GM23338 (cell line): ENCODE measurements at regions not wholly inside any gene's neighbourhood (a gene's known extent, or its start where the extent isn't known, plus 50 kb on each side); places are given as distances from the start of the nearest gene placed in this dataset.

Experiments used
- ATAC-seq: fragments of 200-7000 bp; cut with Tn5 transposase; 3 replicates; pipeline ENCODE4 v1.9.1; 2020
- DNase-seq: peaks from one replicate; pipeline ENCODE4 v3.0.0-alpha.2; 2015; ENCODE audit warnings: low spot score
- H2AFZ ChIP-seq: fragments of 200-600 bp; sonication (generic); 2 replicates; pipeline ENCODE4 v1.8.0; 2016; ENCODE audit warnings: antibody characterized with exemption, mild to moderate bottlenecking, moderate library complexity
- H3F3A ChIP-seq: fragments of 200-600 bp; sonication (generic); replicated peaks from 2 replicates; pipeline ENCODE4 v1.8.0; 2017; ENCODE audit warnings: antibody characterized with exemption, mixed run types, low read depth
- H3K27ac ChIP-seq: fragments of 200-600 bp; sonication (generic); 2 replicates; pipeline ENCODE4 v1.6.1; 2016; ENCODE audit warnings: low read depth
- H3K27me3 ChIP-seq: fragments of 200-600 bp; sonication (generic); 2 replicates; pipeline ENCODE4 v1.8.0; 2016; ENCODE audit warnings: mild to moderate bottlenecking, mixed run types, moderate library complexity; ENCODE audit not compliant: insufficient read depth
- H3K36me3 ChIP-seq: fragments of 200-600 bp; sonication (generic); 2 replicates; pipeline ENCODE4 v1.8.0; 2016; ENCODE audit warnings: mild to moderate bottlenecking; ENCODE audit not compliant: insufficient read depth
- H3K4me1 ChIP-seq: fragments of 200-600 bp; sonication (generic); 2 replicates; pipeline ENCODE4 v1.8.0; 2016; ENCODE audit warnings: mild to moderate bottlenecking, moderate library complexity; ENCODE audit not compliant: insufficient read depth
- H3K4me2 ChIP-seq: fragments of 200-600 bp; sonication (generic); 2 replicates; pipeline ENCODE4 v1.7.1; 2017; ENCODE audit warnings: mixed run types
- H3K4me3 ChIP-seq: fragments of 200-600 bp; sonication (generic); 2 replicates; pipeline ENCODE4 v1.6.1; 2016; ENCODE audit warnings: mixed run types
- H3K79me2 ChIP-seq: fragments of 200-600 bp; sonication (generic); replicated peaks from 2 replicates; pipeline ENCODE4 v1.8.0; 2017; ENCODE audit warnings: mild to moderate bottlenecking; ENCODE audit not compliant: insufficient read depth
- H3K9me2 ChIP-seq: fragments of 200-600 bp; sonication (generic); 2 replicates; pipeline ENCODE4 v1.8.0; 2017; ENCODE audit not compliant: insufficient read depth
- H4K20me1 ChIP-seq: fragments of 200-600 bp; sonication (generic); replicated peaks from 2 replicates; pipeline ENCODE4 v1.8.0; 2017; ENCODE audit warnings: mild to moderate bottlenecking; ENCODE audit not compliant: insufficient read depth
- H3K27ac Mint-ChIP-seq: 2 replicates; pipeline ENCODE4 v1.8.0; 2020; ENCODE audit warnings: inconsistent platforms, mild to moderate bottlenecking, moderate library complexity, mixed read lengths
- H3K27me3 Mint-ChIP-seq: 3 replicates; pipeline ENCODE4 v1.8.0; 2022; ENCODE audit warnings: low read depth, mild to moderate bottlenecking, moderate library complexity, mixed read lengths, inconsistent platforms; ENCODE audit not compliant: insufficient read depth, poor library complexity
- H3K36me3 Mint-ChIP-seq: 3 replicates; pipeline ENCODE4 v1.8.0; 2021; ENCODE audit warnings: low read depth, mild to moderate bottlenecking, inconsistent platforms, moderate library complexity, mixed read lengths
- H3K4me1 Mint-ChIP-seq: 3 replicates; pipeline ENCODE4 v1.8.0; 2020; ENCODE audit warnings: mild to moderate bottlenecking, inconsistent platforms, mixed read lengths
- H3K4me3 Mint-ChIP-seq: 3 replicates; pipeline ENCODE4 v1.8.0; 2021; ENCODE audit warnings: moderate library complexity, mild to moderate bottlenecking, inconsistent platforms, mixed read lengths
- H3K9me3 Mint-ChIP-seq: 3 replicates; pipeline ENCODE4 v1.8.0; 2020; ENCODE audit warnings: moderate library complexity, mild to moderate bottlenecking, inconsistent platforms, mixed read lengths
- CREB1 ChIP-seq: fragments of 250-450 bp; sonication (Bioruptor Pico); IDR thresholded peaks from 2 replicates; pipeline ENCODE4 v1.5.0; 2020; ENCODE audit warnings: low read depth, mild to moderate bottlenecking, moderate library complexity
- ETS1 ChIP-seq: IDR thresholded peaks from 2 replicates; pipeline ENCODE4 v1.6.1; 2016; ENCODE audit warnings: antibody characterized with exemption
- EZH2 ChIP-seq: fragments of 200-600 bp; sonication (generic); IDR thresholded peaks from one replicate; pipeline ENCODE4 v1.8.0; 2017; ENCODE audit warnings: antibody characterized with exemption, mild to moderate bottlenecking, low read depth; ENCODE audit not compliant: unreplicated experiment
- EZH2phosphoT487 ChIP-seq: fragments of 200-600 bp; sonication (generic); IDR thresholded peaks from one replicate; pipeline ENCODE4 v1.8.1; 2018; ENCODE audit warnings: antibody characterized with exemption; ENCODE audit not compliant: unreplicated experiment
- JUNB ChIP-seq: IDR thresholded peaks from one replicate; pipeline ENCODE4 v1.6.1; 2016; ENCODE audit warnings: antibody characterized with exemption; ENCODE audit not compliant: unreplicated experiment
- NANOG ChIP-seq: IDR thresholded peaks from 2 replicates; pipeline ENCODE4 v1.6.1; 2016; ENCODE audit warnings: antibody characterized with exemption, borderline replicate concordance
- POLR2AphosphoS5 ChIP-seq: IDR thresholded peaks from 2 replicates; pipeline ENCODE4 v1.6.1; 2016; ENCODE audit warnings: antibody characterized with exemption, low read depth
- STAT1 ChIP-seq: IDR thresholded peaks from one replicate; pipeline ENCODE4 v1.6.1; 2016; ENCODE audit warnings: antibody characterized with exemption; ENCODE audit not compliant: unreplicated experiment
- ZNF114 ChIP-seq: fragments of 250-450 bp; sonication (Bioruptor Pico); IDR thresholded peaks from 2 replicates; pipeline ENCODE4 v1.5.0; 2020; ENCODE audit warnings: mild to moderate bottlenecking, moderate library complexity
- ZNF331 ChIP-seq: fragments of 250-450 bp; sonication (Bioruptor Pico); IDR thresholded peaks from 2 replicates; pipeline ENCODE4 v1.5.0; 2020; ENCODE audit warnings: low read depth, mild to moderate bottlenecking, moderate library complexity
- TF ChIP-seq, protein P1 (sequence below): fragments of 250-450 bp; sonication (Bioruptor Pico); IDR thresholded peaks from 2 replicates; pipeline ENCODE4 v1.5.0; 2020; ENCODE audit warnings: mild to moderate bottlenecking, moderate library complexity
- TF ChIP-seq, protein P2 (sequence below): IDR thresholded peaks from one replicate; pipeline ENCODE4 v1.6.1; 2018; ENCODE audit warnings: antibody characterized with exemption; ENCODE audit not compliant: unreplicated experiment
- TF ChIP-seq, protein P3 (sequence below), 2 experiments: fragments of 200-600 bp in 1 of 2; sonication (generic) in 1 of 2; conservative IDR thresholded peaks; 2 replicates each; pipeline versions ENCODE4 v1.5.1 to v1.6.1; 2016 to 2017; ENCODE audit warnings: antibody characterized with exemption in 2 of 2, low read depth in 2 of 2, mild to moderate bottlenecking in 2 of 2, moderate library complexity in 1 of 2

- no peak overlapping the region for H2AFZ ChIP-seq
- no peaks in the 10 kb centered on the region for H3K4me1 Mint-ChIP-seq
- H3K4me3 ChIP-seq: no peak overlapping the region
- H3K79me2 ChIP-seq: no peaks in the 10 kb centered on the region
- H4K20me1 ChIP-seq: no peaks in the 10 kb centered on the region
- H3K27me3 ChIP-seq: no peaks in the 10 kb centered on the region
- TF ChIP-seq POLR2AphosphoS5 (no peak), EZH2 (no peak), CREB1 (no peak), ZNF331 (CRISPR knock-in tag) (no peak), ZNF114 (CRISPR knock-in tag) (no peak), JUNB (no peak), STAT1 (no peak), ETS1 (no peak), NANOG (no peak), EZH2phosphoT487 (no peak)
- TF ChIP-seq, protein P1, sequence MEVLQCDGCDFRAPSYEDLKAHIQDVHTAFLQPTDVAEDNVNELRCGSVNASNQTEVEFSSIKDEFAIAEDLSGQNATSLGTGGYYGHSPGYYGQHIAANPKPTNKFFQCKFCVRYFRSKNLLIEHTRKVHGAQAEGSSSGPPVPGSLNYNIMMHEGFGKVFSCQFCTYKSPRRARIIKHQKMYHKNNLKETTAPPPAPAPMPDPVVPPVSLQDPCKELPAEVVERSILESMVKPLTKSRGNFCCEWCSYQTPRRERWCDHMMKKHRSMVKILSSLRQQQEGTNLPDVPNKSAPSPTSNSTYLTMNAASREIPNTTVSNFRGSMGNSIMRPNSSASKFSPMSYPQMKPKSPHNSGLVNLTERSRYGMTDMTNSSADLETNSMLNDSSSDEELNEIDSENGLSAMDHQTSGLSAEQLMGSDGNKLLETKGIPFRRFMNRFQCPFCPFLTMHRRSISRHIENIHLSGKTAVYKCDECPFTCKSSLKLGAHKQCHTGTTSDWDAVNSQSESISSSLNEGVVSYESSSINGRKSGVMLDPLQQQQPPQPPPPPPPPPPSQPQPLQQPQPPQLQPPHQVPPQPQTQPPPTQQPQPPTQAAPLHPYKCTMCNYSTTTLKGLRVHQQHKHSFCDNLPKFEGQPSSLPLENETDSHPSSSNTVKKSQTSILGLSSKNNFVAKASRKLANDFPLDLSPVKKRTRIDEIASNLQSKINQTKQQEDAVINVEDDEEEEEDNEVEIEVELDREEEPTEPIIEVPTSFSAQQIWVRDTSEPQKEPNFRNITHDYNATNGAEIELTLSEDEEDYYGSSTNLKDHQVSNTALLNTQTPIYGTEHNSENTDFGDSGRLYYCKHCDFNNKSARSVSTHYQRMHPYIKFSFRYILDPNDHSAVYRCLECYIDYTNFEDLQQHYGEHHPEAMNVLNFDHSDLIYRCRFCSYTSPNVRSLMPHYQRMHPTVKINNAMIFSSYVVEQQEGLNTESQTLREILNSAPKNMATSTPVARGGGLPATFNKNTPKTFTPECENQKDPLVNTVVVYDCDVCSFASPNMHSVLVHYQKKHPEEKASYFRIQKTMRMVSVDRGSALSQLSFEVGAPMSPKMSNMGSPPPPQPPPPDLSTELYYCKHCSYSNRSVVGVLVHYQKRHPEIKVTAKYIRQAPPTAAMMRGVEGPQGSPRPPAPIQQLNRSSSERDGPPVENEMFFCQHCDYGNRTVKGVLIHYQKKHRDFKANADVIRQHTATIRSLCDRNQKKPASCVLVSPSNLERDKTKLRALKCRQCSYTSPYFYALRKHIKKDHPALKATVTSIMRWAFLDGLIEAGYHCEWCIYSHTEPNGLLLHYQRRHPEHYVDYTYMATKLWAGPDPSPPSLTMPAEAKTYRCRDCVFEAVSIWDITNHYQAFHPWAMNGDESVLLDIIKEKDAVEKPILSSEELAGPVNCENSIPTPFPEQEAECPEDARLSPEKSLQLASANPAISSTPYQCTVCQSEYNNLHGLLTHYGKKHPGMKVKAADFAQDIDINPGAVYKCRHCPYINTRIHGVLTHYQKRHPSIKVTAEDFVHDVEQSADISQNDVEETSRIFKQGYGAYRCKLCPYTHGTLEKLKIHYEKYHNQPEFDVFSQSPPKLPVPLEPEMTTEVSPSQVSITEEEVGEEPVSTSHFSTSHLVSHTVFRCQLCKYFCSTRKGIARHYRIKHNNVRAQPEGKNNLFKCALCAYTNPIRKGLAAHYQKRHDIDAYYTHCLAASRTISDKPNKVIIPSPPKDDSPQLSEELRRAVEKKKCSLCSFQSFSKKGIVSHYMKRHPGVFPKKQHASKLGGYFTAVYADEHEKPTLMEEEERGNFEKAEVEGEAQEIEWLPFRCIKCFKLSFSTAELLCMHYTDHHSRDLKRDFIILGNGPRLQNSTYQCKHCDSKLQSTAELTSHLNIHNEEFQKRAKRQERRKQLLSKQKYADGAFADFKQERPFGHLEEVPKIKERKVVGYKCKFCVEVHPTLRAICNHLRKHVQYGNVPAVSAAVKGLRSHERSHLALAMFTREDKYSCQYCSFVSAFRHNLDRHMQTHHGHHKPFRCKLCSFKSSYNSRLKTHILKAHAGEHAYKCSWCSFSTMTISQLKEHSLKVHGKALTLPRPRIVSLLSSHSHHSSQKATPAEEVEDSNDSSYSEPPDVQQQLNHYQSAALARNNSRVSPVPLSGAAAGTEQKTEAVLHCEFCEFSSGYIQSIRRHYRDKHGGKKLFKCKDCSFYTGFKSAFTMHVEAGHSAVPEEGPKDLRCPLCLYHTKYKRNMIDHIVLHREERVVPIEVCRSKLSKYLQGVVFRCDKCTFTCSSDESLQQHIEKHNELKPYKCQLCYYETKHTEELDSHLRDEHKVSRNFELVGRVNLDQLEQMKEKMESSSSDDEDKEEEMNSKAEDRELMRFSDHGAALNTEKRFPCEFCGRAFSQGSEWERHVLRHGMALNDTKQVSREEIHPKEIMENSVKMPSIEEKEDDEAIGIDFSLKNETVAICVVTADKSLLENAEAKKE: no peak
- TF ChIP-seq, protein P2, sequence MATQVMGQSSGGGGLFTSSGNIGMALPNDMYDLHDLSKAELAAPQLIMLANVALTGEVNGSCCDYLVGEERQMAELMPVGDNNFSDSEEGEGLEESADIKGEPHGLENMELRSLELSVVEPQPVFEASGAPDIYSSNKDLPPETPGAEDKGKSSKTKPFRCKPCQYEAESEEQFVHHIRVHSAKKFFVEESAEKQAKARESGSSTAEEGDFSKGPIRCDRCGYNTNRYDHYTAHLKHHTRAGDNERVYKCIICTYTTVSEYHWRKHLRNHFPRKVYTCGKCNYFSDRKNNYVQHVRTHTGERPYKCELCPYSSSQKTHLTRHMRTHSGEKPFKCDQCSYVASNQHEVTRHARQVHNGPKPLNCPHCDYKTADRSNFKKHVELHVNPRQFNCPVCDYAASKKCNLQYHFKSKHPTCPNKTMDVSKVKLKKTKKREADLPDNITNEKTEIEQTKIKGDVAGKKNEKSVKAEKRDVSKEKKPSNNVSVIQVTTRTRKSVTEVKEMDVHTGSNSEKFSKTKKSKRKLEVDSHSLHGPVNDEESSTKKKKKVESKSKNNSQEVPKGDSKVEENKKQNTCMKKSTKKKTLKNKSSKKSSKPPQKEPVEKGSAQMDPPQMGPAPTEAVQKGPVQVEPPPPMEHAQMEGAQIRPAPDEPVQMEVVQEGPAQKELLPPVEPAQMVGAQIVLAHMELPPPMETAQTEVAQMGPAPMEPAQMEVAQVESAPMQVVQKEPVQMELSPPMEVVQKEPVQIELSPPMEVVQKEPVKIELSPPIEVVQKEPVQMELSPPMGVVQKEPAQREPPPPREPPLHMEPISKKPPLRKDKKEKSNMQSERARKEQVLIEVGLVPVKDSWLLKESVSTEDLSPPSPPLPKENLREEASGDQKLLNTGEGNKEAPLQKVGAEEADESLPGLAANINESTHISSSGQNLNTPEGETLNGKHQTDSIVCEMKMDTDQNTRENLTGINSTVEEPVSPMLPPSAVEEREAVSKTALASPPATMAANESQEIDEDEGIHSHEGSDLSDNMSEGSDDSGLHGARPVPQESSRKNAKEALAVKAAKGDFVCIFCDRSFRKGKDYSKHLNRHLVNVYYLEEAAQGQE: no peak
- TF ChIP-seq, protein P3, sequence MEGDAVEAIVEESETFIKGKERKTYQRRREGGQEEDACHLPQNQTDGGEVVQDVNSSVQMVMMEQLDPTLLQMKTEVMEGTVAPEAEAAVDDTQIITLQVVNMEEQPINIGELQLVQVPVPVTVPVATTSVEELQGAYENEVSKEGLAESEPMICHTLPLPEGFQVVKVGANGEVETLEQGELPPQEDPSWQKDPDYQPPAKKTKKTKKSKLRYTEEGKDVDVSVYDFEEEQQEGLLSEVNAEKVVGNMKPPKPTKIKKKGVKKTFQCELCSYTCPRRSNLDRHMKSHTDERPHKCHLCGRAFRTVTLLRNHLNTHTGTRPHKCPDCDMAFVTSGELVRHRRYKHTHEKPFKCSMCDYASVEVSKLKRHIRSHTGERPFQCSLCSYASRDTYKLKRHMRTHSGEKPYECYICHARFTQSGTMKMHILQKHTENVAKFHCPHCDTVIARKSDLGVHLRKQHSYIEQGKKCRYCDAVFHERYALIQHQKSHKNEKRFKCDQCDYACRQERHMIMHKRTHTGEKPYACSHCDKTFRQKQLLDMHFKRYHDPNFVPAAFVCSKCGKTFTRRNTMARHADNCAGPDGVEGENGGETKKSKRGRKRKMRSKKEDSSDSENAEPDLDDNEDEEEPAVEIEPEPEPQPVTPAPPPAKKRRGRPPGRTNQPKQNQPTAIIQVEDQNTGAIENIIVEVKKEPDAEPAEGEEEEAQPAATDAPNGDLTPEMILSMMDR (conservative IDR thresholded peaks at IDR 0.05; ENCODE audit: low read depth in 2 of 2): no peak
- H3K4me1 ChIP-seq: no peaks in the 10 kb centered on the region
- no peak overlapping the region for H3K4me3 Mint-ChIP-seq
- no peak for DNase-seq
- ATAC-seq: no peak
- no peaks in the 10 kb centered on the region for H3K36me3 ChIP-seq
- no peaks in the 10 kb centered on the region for H3K9me3 Mint-ChIP-seq
- H3F3A ChIP-seq: no peaks in the 10 kb centered on the region
- H3K4me2 ChIP-seq: no peak overlapping the region
- no peak overlapping the region for H3K27ac Mint-ChIP-seq
- no peaks in the 10 kb centered on the region for H3K36me3 Mint-ChIP-seq
- H3K9me2 ChIP-seq: 0 out of 2 replicates have a peak, but pooled peaks cover 13% of the 10 kb centered on the region
- H3K27ac ChIP-seq: no peak overlapping the region
- no peaks in the 10 kb centered on the region for H3K27me3 Mint-ChIP-seq
Measured at GRCh38 chr5:89216606-89217005, 333.6 kb upstream of the MEF2C start.
